Breast epithelium (tissue), 4 donors: ENCODE measurements at regions not wholly inside any gene's neighbourhood (a gene's known extent, or its start where the extent isn't known, plus 50 kb on each side); places are given as distances from the start of the nearest gene placed in this dataset.
A peak's percentile ranks its signal among the peaks of the same experiment; 100 is the strongest.

ENCODE experiments used
- DNase-seq, 2 donors: peaks; one replicate each; pipeline ENCODE4 v3.0.0-alpha.2; 2019; ENCODE audit warnings: low spot score in 2 of 2
- H3K27ac ChIP-seq, 2 donors: fragments of 200-600 bp; sonication (generic) in 1 of 2; one replicate each; pipeline ENCODE4 v1.5.1; 2016 to 2019; ENCODE audit warnings: mild to moderate bottlenecking in 1 of 2
- H3K27me3 ChIP-seq, 2 donors: fragments of 200-600 bp; sonication (generic) in 1 of 2; one replicate each; pipeline versions ENCODE4 v1.5.1 to v1.6.0; 2017 to 2019; ENCODE audit warnings: control low read depth in 1 of 2, mild to moderate bottlenecking in 1 of 2
- H3K36me3 ChIP-seq: fragments of 200-600 bp; one replicate; pipeline ENCODE4 v1.5.1; 2019
- H3K4me1 ChIP-seq, 2 donors: fragments of 200-600 bp; sonication (generic); one replicate each; pipeline ENCODE4 v1.5.1; 2016 to 2019; ENCODE audit warnings: control low read depth in 1 of 2
- H3K4me3 ChIP-seq, 3 donors: fragments of 200-600 bp; sonication (generic); 1 replicate in 2 of 3; 2 replicates in 1 of 3; pipeline ENCODE4 v1.5.1; 2016 to 2019; ENCODE audit warnings: mild to moderate bottlenecking in 3 of 3, moderate library complexity in 2 of 3
- H3K9me3 ChIP-seq, 2 donors: fragments of 200-600 bp; sonication (generic) in 1 of 2; one replicate each; pipeline ENCODE4 v1.5.1; 2016 to 2019; ENCODE audit warnings: control low read depth in 1 of 2
- CTCF ChIP-seq, 3 donors: fragments of 450-650 bp; IDR thresholded peaks; one replicate each; pipeline ENCODE4 v1.5.1; 2016 to 2017; ENCODE audit warnings: antibody characterized with exemption in 3 of 3, mild to moderate bottlenecking in 3 of 3, moderate library complexity in 3 of 3
- POLR2A ChIP-seq: fragments of 450-650 bp; IDR thresholded peaks from one replicate; pipeline ENCODE4 v1.6.1; 2016; ENCODE audit warnings: antibody characterized with exemption, mild to moderate bottlenecking, moderate library complexity
- POLR2AphosphoS5 ChIP-seq, 3 donors: sonication (generic); formaldehyde crosslinking; IDR thresholded peaks; one replicate each; pipeline ENCODE4 v1.6.1; 2017; ENCODE audit warnings: antibody characterized with exemption in 3 of 3
- intact Hi-C: fragments of 100-400 bp; cut with DNase I; formaldehyde crosslinking; loops from one replicate; pipeline ENCODE4 v1.15.1; 2023; ENCODE audit warnings: low total_unique reads

- intact Hi-C loops = no loop called here
- H3K4me1 ChIP-seq = no peaks in the 10 kb centered on the region
- H3K36me3 ChIP-seq = no peaks in the 10 kb centered on the region
- H3K27ac ChIP-seq = peak overlapping the region; percentile 60 to 73
- H3K4me3 ChIP-seq = no peak overlapping the region
- no peak for TF ChIP-seq POLR2AphosphoS5 (IDR thresholded peaks at IDR 0.05)
- TF ChIP-seq CTCF (IDR thresholded peaks at IDR 0.05) = no peak
- TF ChIP-seq POLR2A = no peak
- no peak for DNase-seq
- no peaks in the 10 kb centered on the region for H3K27me3 ChIP-seq
- H3K9me3 ChIP-seq = no peaks in the 10 kb centered on the region
Measured at GRCh38 chr7:13028825-13029099, 341.3 kb downstream of the ARL4A start.

DNA sequence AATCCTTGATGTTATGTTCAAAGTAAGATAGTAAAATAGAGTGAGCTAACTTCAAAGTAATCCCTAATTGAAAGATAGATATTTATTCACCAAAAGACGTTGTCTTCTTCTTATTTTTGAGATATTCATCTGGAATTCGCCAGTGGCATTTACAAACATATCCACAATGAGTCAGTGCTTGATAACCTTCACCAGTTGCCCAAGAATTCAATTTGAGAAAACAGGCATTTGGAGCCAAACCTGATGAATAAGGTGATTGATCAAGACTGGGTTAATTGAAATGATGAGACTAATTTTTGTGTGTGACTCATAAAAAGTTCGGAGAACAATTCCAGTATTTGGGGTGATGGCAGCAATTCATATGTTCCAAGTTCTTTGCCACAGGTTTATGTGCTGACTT is 344.0 kb downstream of the ARL4A start:
- Histone ChIP-seq H3K36me3 (no peaks in the 10 kb centered on the region), H3K4me1 (no peaks in the 10 kb centered on the region), H3K9me3 (peaks cover 0 to 10% of the 10 kb centered on the region in 2 donors), H3K27me3 (no peaks in the 10 kb centered on the region), H3K27ac (peak overlapping the region in 1 of 2 donors; percentile 51), H3K4me3 (no peak overlapping the region)
- TF ChIP-seq POLR2A = no peak
- no peak for TF ChIP-seq CTCF (IDR thresholded peaks at IDR 0.05)
- no peak for TF ChIP-seq POLR2AphosphoS5 (IDR thresholded peaks at IDR 0.05)
- intact Hi-C loops = no loop called here
- no peak for DNase-seq

GRCh38 chr7:13032084-13032483 is 344.7 kb downstream of the ARL4A start:
- H3K4me1 ChIP-seq = no peaks in the 10 kb centered on the region
- intact Hi-C loops = no loop called here
- peak overlapping the region; percentile 51 to 66 for H3K27ac ChIP-seq
- no peak for DNase-seq
- no peak for TF ChIP-seq POLR2AphosphoS5 (IDR thresholded peaks at IDR 0.05)
- TF ChIP-seq CTCF (IDR thresholded peaks at IDR 0.05) = no peak
- TF ChIP-seq POLR2A = no peak
- H3K9me3 ChIP-seq = peaks cover 0 to 10% of the 10 kb centered on the region in 2 donors
- H3K4me3 ChIP-seq = no peak overlapping the region
- H3K27me3 ChIP-seq = no peaks in the 10 kb centered on the region
- H3K36me3 ChIP-seq = no peaks in the 10 kb centered on the region

GRCh38 chr7:13032576-13032975 is 345.1 kb downstream of the ARL4A start:
- intact Hi-C loops = no loop called here
- TF ChIP-seq POLR2AphosphoS5 (IDR thresholded peaks at IDR 0.05) = no peak
- TF ChIP-seq CTCF (IDR thresholded peaks at IDR 0.05) = no peak
- no peak for TF ChIP-seq POLR2A
- H3K27ac ChIP-seq = peak overlapping the region; percentile 51 to 66
- no peak for DNase-seq
- H3K36me3 ChIP-seq = no peaks in the 10 kb centered on the region
- H3K27me3 ChIP-seq = no peaks in the 10 kb centered on the region
- H3K4me3 ChIP-seq = no peak overlapping the region
- H3K9me3 ChIP-seq = peaks cover 0 to 10% of the 10 kb centered on the region in 2 donors
- no peaks in the 10 kb centered on the region for H3K4me1 ChIP-seq

GRCh38 chr7:13034693-13035092 is 347.3 kb downstream of the ARL4A start:
- intact Hi-C loops = no loop called here

More at GRCh38 chr7:13034693-13035092, 347.3 kb downstream of the ARL4A start:
- H3K36me3 ChIP-seq = no peaks in the 10 kb centered on the region
- no peaks in the 10 kb centered on the region for H3K4me1 ChIP-seq
- no peaks in the 10 kb centered on the region for H3K27me3 ChIP-seq
- TF ChIP-seq POLR2AphosphoS5 (IDR thresholded peaks at IDR 0.05) (no peak), POLR2A (no peak), CTCF (IDR thresholded peaks at IDR 0.05) (no peak)
- peaks cover 0 to 10% of the 10 kb centered on the region in 2 donors for H3K9me3 ChIP-seq
- DNase-seq = no peak
- H3K27ac ChIP-seq = no peak overlapping the region
- H3K4me3 ChIP-seq = no peak overlapping the region
